AG09319 (cell line): ENCODE measurements at regions not wholly inside any gene's neighbourhood (a gene's known extent, or its start where the extent isn't known, plus 50 kb on each side); places are given as distances from the start of the nearest gene placed in this dataset.

Experiments
- DNase-seq: peaks from one replicate; pipeline ENCODE4 v3.0.0-alpha.2; 2010; ENCODE audit warnings: low read depth; ENCODE audit errors: extremely low read depth
- TF ChIP-seq, protein P1 (sequence below): IDR thresholded peaks from 2 replicates; pipeline ENCODE4 v1.5.1; 2011; ENCODE audit warnings: low read depth, mild to moderate bottlenecking, inconsistent platforms, low read length, moderate library complexity

DNA sequence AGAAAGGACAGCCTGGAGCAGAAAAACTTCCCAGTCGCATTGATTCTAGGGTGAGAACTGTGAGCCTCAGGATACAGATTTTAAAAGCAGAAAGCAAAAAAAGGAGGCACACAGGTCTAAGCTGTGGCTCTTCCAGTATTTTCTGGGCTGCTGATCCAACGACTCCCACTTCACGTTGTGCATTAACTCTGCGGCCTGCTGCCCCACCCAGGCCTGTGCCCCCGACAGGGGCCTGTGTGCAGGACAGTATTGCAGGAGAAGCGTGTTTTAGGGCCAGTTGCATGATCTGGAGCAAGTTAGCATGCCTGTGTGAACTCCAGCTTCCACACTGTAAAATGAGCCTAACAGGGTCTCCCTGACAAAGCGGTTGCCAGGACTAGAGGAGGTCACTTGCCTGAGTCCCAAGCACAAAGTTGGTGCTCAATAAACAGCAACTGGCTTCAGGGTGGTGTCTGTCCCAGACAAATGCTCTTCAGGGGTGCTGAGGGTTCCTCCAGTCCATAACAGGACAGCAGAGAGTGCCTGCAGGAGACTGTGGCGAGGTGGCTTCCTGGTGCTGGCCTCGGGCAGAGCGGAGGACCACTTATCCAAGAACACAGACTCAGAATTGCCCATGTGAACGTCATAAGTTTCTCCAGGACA, 66.8 kb upstream of the RAB4A start:
- TF ChIP-seq, protein P1, sequence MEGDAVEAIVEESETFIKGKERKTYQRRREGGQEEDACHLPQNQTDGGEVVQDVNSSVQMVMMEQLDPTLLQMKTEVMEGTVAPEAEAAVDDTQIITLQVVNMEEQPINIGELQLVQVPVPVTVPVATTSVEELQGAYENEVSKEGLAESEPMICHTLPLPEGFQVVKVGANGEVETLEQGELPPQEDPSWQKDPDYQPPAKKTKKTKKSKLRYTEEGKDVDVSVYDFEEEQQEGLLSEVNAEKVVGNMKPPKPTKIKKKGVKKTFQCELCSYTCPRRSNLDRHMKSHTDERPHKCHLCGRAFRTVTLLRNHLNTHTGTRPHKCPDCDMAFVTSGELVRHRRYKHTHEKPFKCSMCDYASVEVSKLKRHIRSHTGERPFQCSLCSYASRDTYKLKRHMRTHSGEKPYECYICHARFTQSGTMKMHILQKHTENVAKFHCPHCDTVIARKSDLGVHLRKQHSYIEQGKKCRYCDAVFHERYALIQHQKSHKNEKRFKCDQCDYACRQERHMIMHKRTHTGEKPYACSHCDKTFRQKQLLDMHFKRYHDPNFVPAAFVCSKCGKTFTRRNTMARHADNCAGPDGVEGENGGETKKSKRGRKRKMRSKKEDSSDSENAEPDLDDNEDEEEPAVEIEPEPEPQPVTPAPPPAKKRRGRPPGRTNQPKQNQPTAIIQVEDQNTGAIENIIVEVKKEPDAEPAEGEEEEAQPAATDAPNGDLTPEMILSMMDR: no peak

DNA sequence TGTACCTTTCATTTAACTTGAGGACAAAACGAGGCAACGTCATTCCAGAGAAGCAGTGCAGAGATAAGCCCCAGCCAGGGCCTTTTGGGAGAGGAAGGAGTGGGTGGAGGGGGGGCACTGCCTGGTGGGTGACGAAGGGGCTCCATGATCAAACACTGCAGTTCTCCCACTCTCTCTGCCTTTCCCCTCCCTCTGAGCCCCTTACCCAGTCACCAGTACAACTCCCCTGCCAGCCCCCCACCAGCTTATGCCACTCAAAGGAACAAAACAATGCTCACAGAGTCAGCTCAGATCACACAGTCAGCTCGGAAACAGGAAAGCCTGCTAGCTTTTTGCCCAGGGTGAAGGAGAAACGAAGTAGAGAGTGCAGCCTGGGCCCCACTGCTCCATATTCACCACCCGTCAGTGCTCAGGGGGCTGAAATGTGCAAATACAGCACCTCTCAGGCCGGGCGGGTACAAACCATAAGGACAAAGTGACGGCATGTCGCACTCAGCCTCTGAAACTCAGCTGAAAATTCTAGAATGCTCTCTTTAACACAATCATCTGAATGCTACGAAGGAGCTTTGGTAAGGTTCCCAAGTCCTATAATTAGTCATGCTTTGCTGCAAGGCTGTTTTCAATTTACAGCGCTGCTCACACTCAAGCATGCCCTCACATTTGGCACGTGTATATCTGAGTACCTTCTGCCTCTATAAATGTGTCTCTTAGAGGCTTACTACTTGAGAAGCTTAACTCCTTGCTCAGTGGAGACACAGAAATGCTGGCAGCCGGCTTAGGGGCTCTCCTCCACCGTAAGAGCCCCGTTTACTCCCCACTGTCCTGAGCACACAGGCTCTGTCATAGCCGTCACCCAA, 65.8 kb upstream of the RAB4A start:
- peak; percentile 75 for DNase-seq
- TF ChIP-seq, protein P1: no peak

More for the DNA sequence above, 66.8 kb upstream of the RAB4A start:
- no peak for DNase-seq

DNA sequence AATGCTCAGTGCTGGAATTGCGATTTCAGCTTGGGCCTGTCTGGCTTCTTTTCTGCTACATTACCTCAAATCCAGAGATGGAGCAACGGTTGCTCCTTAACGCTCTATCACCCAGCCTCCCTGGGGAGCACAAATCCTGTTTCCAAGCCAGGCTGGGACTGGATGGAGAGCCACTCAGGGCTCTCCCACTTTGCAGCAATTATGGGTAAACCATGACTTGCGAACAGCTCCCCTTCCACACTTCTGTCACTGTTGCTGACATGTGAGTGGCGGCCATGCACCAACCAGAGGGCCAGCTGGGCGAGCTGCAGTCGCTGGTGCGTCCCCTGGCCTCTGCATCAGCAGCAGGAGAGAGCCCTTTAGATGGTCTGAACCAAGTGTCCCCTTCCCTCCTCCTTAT, 65.1 kb upstream of the RAB4A start:
- no peak for DNase-seq
- TF ChIP-seq, protein P1: no peak

DNA sequence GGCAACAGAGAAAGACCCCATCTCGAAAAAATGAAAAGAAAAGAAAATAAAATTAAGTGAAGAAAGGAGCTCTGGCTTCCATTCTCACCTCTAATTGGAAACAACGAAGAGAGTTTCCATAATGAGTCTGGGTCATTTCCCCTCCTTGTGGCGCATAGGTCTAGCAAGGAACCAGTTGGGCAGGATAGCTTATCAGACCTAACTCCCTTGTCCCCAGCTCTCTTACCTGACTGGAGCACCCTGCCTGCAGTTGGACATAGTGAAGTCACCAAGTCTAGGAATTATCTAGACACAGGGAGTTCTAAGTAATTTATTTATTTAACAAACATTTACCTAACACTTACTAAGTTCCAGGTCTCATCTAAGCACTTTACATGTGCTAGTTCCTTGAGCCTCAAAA, 63.0 kb upstream of the RAB4A start:
- TF ChIP-seq, protein P1: no peak
- no peak for DNase-seq

DNA sequence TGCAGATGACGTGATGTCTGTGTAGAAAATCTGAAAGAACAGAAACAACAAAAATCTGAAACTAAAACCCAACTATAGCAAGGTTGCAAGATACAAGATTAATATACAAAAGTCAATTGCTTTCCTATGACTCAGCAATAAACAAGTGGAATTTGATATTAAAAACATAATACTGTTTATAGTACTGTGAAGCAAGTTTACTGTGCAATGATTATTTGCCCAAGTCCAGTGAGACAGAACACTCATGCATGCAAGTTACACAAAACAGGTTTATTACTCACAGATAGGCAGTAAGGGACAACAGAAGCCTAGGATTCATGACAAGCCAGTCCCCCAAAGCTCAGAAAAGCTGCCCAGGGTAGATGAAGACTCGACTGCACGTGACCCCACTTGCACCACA, 62.4 kb upstream of the RAB4A start:
- TF ChIP-seq, protein P1: no peak
- DNase-seq: no peak

DNA sequence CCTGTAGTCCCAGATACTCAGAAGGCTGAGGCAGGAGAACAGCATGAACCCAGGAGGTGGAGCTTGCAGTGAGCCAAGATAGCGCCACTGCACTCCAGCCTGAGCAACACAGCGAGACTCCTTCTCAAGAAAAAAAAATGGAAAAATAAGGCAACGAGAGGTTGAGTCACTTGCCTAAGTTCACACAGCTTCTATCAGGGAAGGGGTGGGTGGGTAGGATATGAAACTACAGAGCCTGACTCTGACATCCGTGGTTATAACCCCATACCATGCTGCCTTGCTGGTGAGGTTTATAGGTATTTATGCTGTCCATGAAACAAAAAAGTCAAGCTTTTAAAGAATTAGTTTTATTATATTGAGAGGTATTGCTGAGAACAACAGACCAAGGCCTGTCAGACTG, 61.5 kb upstream of the RAB4A start:
- TF ChIP-seq, protein P1: no peak
- no peak for DNase-seq

DNA sequence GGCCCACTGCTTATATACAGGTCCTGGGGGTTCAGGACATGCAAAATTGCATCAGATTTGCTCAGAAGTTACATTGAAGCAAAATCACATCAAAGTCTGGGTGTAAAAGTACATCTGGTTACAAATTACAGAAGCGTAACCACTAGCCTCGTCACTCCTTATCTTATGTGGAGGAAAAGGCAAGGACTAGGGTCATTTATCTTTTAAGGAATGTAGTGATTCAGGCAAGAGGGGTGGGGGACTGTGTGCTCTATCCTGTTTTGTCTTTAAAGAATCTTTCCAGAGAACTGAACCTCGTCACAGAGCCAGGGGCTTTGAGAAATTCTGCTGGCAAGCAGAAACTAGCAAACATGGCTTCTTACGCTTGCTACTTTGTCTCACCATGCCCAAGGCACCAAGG, 61.1 kb upstream of the RAB4A start:
- TF ChIP-seq, protein P1: no peak
- no peak for DNase-seq
